GM19023 (cell line): ENCODE measurements at regions not wholly inside any gene's neighbourhood (a gene's known extent, or its start where the extent isn't known, plus 50 kb on each side); places are given as distances from the start of the nearest gene placed in this dataset.

Experiments used
- ATAC-seq: cut with Tn5 transposase; IDR thresholded peaks from one replicate; pipeline ENCODE4 v1.9.1; 2021; ENCODE audit warnings: mild to moderate bottlenecking, moderate library complexity; ENCODE audit not compliant: unreplicated experiment

GRCh38 chr11:79783833-79784232 is 343.0 kb upstream of the TENM4 start:
- no peak for ATAC-seq

DNA sequence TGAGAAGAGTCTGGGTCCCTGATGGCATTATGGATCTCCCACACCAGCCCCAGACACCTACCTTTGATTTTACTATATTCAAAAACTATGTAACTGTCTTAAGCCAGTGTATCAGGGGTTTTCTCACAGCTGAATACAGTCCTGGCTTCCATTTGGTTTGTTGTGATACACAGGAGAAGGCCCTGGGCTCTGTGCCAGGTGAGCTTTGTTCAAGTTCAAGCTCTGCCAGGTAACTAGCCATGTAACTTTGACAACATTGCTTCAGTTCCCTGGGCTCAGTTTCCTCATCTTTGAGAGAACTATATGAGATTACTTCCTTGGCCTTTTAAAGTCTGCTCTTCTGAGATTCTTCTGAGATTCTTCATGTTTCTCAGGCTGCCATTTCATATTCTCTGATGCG is 327.5 kb upstream of the TENM4 start:
- ATAC-seq: no peak

DNA sequence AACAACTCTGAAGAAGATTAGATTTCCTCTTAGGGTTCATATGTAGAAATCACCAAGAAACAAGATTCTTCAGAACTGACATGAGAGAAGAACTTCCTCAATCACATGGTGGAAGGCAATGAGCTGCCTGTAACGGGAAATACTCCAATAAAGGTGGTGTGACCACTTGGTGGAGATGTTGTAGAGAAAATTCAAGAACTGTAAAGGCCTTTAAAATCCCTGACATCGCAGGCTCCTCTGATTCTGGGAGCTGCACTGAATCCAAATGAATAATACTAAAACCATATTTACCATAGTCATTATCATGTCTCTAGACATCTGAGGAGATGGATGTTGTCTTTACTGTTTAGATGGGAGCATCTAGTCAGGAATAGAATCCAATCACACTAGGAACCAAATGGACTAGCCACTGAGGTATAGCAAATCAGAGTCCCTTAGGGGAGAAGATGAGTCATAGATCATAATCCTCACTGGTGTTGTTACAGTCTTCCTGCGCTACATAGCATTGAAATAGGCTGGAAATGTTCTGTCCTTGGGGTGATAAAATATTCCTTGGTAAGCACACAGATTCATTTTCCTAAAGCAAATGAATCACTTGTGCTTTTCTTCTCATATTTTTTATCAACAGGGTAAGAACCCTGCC is 321.6 kb upstream of the TENM4 start:
- ATAC-seq: no peak

DNA sequence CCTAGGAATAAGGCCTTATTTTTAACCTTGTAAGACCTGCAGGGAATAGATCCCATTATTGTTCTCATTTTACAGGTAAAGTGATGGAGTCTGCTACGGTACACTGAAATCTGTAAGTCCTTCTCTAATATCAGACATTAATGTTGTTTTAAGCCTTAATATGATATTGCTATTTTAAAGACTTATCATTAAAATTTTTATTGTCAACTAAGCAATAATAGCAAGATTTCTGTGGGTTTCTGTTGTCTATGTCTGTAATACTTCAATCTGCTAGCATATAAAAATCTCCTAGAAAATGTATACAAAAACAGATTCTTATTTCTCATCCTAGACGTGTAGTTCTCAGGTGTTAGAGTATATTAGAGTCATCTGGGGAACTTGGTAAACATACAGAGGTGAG is 317.5 kb upstream of the TENM4 start:
- ATAC-seq: no peak

DNA sequence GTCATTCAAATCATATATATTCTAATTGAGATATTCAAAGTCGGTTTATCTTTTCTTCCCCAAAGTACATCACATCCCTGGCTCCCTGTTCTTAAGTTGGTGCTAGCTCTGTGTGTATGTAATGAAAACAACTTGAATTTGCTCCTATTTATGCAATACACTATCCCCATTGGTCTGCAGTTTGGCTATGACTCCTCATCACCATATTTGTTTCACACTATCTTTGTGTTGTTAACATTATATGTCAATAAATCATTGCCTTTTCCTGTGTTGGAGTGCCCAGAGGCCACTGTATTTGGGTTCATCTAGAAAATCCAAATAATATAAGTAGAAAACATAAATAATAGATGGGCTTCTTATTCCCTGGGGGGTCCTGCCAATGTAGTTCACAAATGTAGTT is 306.6 kb upstream of the TENM4 start:
- ATAC-seq: no peak

GRCh38 chr11:79744941-79745340 is 304.1 kb upstream of the TENM4 start:
- ATAC-seq: no peak

GRCh38 chr11:79742176-79742575 is 301.3 kb upstream of the TENM4 start:
- no peak for ATAC-seq

DNA sequence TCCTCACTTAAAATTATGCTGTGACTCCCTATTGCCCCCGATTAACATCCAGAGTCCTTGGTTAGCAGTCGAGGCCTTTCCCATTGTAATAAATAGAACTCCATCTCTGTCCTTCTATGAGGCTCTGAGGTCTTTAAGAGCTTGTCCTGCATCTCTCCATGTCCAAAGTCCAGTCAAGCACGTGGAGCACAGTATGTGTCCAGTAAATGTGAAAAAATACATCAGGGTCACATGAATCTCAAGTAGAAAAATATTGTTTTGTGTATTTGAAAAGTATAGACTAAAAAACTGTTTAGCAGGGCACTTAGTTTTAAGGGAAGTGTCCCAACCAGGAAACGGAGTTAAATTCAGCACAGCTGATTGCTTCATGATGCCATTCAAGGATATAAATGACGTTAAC is 298.8 kb upstream of the TENM4 start:
- ATAC-seq: no peak

DNA sequence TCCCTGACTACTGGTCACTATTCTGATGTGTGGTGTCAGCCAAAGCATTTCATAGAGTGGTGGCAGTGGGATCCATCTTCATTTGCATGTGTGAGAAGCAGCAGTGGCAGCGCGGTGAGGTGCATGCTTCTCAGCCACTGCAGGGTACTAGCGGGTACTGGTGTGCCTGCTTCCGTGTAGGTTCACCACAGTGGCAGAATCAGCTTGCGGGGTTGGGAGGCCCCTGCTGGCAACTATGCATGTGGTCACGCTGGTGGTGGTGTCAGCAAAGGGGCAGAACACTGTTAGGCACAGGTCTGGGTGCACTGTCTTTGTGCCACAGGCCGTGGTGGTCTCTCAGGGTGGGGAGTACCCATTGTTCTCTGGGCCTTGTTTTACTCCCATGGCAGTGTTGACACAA is 286.4 kb upstream of the TENM4 start:
- ATAC-seq: no peak

GRCh38 chr11:79720115-79720514 is 279.3 kb upstream of the TENM4 start:
- ATAC-seq: no peak

- peak; percentile 50 for ATAC-seq
Measured at GRCh38 chr11:79708319-79708932, 267.6 kb upstream of the TENM4 start.

GRCh38 chr11:79705648-79706047 is 264.8 kb upstream of the TENM4 start:
- ATAC-seq: no peak

DNA sequence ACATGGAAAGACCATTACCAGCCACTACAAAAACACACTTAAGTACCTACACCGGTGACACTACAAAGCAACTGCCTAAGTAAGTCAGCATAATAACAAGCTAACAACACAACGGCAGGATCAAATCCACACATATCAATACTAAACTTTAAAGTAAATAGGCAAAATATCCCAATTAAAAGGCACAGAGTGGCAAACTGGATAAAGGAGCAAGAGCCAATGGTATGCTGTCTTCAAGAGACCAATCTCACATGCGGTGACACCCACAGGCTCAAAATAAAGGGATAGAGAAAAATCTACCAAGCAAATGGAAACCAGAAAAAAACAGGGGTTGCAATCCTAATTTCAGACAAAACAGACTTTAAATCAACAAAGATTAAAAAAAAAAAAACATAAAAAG is 261.5 kb upstream of the TENM4 start:
- ATAC-seq: no peak

DNA sequence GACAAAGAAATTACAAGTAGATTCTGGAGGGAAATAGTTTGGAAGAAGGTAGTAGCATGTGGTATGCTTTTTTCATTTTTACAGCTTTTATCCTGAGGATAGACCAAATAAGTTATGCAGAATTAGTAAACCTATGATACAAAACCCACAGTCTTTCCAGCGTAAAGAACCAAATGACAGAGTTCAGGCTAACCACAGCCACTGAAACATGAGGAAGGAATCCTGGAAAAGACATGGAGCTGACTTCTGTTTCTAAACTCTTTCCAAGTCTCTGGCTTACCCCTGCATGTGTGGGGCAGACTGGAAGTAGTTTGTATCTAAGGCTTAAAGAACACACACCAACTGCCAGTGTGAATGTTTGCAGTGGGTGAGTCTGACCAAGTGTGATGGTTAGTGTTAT is 258.4 kb upstream of the TENM4 start:
- no peak for ATAC-seq

DNA sequence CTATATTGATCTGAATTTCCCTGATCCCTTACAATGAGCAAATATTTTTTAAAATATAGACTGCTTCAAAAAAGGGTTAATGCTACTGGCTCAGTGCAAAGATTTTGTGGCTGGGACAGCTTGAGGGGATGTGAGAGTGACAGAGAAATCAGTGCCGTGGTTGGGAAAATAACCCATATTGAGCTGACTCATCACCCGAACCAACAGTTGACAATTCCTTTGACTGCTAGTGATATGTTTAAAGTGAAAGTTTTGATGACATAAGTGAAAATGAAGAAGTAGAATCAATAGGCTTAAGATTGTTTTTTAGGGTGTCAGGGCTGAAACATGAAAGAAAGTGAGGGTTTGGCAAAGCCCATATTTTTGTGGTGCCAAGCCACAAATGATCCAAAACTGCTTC is 257.1 kb upstream of the TENM4 start:
- ATAC-seq: no peak

DNA sequence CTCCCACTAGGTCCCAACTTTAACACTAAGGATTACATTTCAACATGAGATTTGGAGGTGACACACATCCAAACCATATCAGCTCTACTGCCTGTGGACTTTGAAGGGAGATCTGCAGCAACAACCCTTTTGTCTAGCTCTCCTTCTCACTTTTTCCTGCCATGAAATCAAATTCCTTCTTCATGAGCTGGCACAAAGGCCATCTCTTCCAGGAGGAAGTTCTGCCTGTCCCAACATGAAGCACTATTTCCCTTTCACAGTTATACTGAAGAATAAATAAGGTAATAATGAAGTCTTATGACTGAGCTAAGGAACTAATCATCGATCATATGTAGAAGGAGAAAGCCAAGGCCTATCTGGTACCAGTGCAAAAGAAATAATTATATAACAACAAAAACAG is 253.5 kb upstream of the TENM4 start:
- ATAC-seq: no peak

DNA sequence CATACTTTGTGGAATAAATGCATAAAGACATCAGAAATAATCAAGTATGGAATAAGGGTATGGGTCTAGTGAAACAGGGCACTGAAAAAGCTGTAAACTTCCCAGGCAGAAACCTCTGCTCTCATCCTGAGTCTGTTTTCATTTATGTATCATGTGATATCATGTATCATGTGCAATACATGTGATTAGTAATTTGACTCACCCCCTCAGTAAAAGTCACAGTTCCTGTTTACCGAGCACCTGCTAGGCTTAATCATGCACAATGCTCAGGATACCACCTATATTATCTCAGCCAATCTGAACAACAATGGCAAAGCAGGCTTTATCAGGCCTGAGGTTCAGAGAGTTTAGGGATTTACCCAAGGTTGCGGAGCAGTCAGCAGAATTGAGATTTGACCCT is 250.6 kb upstream of the TENM4 start:
- no peak for ATAC-seq

DNA sequence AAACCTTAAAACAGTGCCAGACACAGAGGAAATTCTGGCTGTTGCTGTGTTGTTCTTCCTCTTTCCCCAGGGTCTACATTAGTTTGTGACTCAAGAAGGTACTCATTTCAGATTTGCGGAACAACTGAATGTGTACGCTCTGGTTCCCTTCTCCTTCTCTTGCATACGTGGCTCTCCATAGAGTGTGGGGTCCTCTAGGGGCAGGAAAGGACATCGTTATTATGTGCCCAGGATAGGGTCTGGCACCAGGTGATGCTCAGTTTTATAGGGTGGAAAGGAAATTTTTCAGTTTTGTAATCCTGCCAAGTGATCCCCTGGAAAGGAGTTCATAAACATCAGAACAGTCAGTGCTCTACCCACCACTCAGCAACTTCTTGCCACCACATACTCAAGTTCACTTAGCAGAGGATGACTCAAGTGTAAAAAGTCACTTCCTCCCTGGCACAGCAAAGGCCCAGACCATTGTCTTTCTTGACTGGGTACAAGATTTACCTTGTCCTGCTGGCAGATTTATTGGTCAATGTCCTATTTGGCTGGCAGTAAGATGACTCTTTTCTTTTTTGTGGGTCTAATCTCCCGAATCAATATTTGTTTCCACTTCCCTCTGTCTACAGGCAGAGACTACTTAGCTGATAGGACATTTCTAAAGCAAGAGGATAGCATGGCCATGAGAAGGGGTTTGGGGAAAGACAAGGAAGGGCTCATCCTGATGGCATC is 246.0 kb upstream of the TENM4 start:
- ATAC-seq: no peak

GRCh38 chr11:79683930-79684329 is 243.1 kb upstream of the TENM4 start:
- ATAC-seq: no peak

- no peak for ATAC-seq
Measured at GRCh38 chr11:79678780-79679452, 238.1 kb upstream of the TENM4 start.

DNA sequence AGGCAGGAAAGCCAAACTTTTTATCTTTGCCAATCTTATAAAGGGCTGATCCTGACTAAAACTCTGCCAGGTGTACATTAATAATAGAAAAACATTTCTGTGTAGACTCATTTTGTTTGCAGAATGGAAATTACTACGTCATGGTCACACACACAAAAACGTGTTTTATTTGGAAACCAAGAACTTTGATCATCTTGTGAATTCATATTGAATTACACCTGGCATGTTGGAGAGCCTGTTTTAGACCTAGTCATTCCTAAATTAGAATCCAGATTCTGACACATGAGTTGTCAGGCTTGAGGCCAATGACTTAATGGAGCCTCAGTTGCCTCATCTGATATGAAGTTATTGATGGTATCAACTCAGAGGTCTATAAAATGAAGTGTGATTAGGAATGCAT is 235.6 kb upstream of the TENM4 start:
- ATAC-seq: no peak

DNA sequence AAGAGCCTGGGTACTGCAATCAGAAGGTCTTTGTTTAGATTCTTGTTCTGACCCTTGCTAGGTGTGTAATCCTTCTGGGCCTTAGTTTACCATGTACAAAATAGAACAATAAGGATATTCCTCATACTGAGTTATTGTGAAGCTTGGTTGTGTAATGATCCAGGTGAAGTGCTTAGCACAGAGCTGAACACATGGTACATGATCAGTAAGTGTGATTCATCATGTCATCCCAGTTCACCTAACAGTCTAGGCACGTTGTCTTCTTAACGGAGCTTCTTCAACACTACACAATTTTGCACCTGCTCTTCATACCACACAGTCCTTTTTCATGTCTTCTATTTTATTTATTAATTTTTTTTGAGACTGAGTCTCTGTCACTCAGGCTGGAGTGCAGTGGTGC is 234.3 kb upstream of the TENM4 start:
- no peak for ATAC-seq
